SK-N-SH (cell line): ENCODE measurements at regions not wholly inside any gene's neighbourhood (a gene's known extent, or its start where the extent isn't known, plus 50 kb on each side); places are given as distances from the start of the nearest gene placed in this dataset.

Source experiments
- CTCF ChIA-PET: fragments of 300-600, 350-600 bp; formaldehyde crosslinking; extraction: SDS; loops from one replicate; lab custom pipeline; 2021; lab: Yijun Ruan, JAX
- POLR2A ChIA-PET: fragments of 350-600 bp; sonication (Branson Sonifier 250); formaldehyde crosslinking; extraction: SDS; loops from one replicate; lab custom pipeline; 2020; ENCODE audit warnings: antibody characterized with exemption, inconsistent platforms; lab: Yijun Ruan, JAX
- DNase-seq: peaks from one replicate; pipeline ENCODE4 v3.0.0; 2012
- H2AFZ ChIP-seq: fragments of 200-600 bp; sonication (generic); 2 replicates; pipeline ENCODE4 v1.8.1; 2016; ENCODE audit warnings: antibody characterized with exemption, mild to moderate bottlenecking, low read depth
- H3F3A ChIP-seq: fragments of 200-600 bp; sonication (generic); replicated peaks from 2 replicates; pipeline ENCODE3; 2016; ENCODE audit warnings: antibody characterized with exemption, mild to moderate bottlenecking; ENCODE audit not compliant: insufficient read depth
- H3K27ac ChIP-seq, 2 experiments: fragments of 200-500 bp in 1 of 2; fragments of 200-600 bp in 1 of 2; sonication (Bioruptor generic) in 1 of 2; sonication (generic), shearing (Covaris generic) in 1 of 2; 2 replicates each; pipeline versions ENCODE4 v1.5.1 to v1.6.1; 2014 to 2016; ENCODE audit warnings: low read depth in 2 of 2, inconsistent platforms in 1 of 2, low read length in 1 of 2, mild to moderate bottlenecking in 1 of 2, mixed read lengths in 1 of 2
- H3K27me3 ChIP-seq: fragments of 200-600 bp; sonication (generic), shearing (Covaris generic); 2 replicates; pipeline ENCODE4 v1.6.1; 2016; ENCODE audit warnings: mixed run types; ENCODE audit not compliant: insufficient read depth
- H3K36me3 ChIP-seq, 2 experiments: fragments of 200-500 bp in 1 of 2; fragments of 200-600 bp in 1 of 2; sonication (Bioruptor generic) in 1 of 2; sonication (generic) in 1 of 2; replicated peaks in 1 of 2; 2 replicates each; pipeline versions ENCODE3 to v1.5.1; 2014 to 2016; ENCODE audit warnings: low read length in 1 of 2, mild to moderate bottlenecking in 1 of 2; ENCODE audit not compliant: insufficient read depth in 2 of 2, control insufficient read depth in 1 of 2
- H3K4me1 ChIP-seq, 2 experiments: fragments of 200-500 bp in 1 of 2; fragments of 200-600 bp in 1 of 2; sonication (Bioruptor generic) in 1 of 2; sonication (generic), shearing (Covaris generic) in 1 of 2; 2 replicates each; pipeline versions ENCODE4 v1.5.1 to v1.6.1; 2014 to 2016; ENCODE audit warnings: low read depth in 1 of 2, low read length in 1 of 2, mixed run types in 1 of 2; ENCODE audit not compliant: insufficient read depth in 2 of 2, control insufficient read depth in 1 of 2
- H3K4me2 ChIP-seq: fragments of 200-600 bp; sonication (generic), shearing (Covaris generic); 2 replicates; pipeline ENCODE4 v1.6.1; 2017; ENCODE audit warnings: mixed run types
- H3K4me3 ChIP-seq, 2 experiments: fragments of 200-500 bp in 1 of 2; fragments of 200-600 bp in 1 of 2; sonication (Bioruptor generic) in 1 of 2; sonication (generic), shearing (Covaris generic) in 1 of 2; 2 replicates each; pipeline versions ENCODE4 v1.5.1 to v1.8.1; 2014 to 2016; ENCODE audit warnings: low read depth in 2 of 2, inconsistent platforms in 1 of 2, low read length in 1 of 2, mild to moderate bottlenecking in 1 of 2, mixed read lengths in 1 of 2, moderate library complexity in 1 of 2
- H3K79me2 ChIP-seq: fragments of 200-600 bp; sonication (generic); 2 replicates; pipeline ENCODE4 v1.8.1; 2017; ENCODE audit warnings: mild to moderate bottlenecking; ENCODE audit not compliant: insufficient read depth
- H3K9ac ChIP-seq: fragments of 200-600 bp; sonication (generic); 2 replicates; pipeline ENCODE4 v1.6.1; 2017; ENCODE audit warnings: mixed run types
- H3K9me2 ChIP-seq: fragments of 200-600 bp; sonication (generic); 2 replicates; pipeline ENCODE4 v1.6.1; 2017; ENCODE audit warnings: mixed run types
- H3K9me3 ChIP-seq: fragments of 200-600 bp; sonication (generic); 2 replicates; pipeline ENCODE4 v1.6.1; 2017; ENCODE audit warnings: mixed run types, mild to moderate bottlenecking, moderate library complexity
- H4K20me1 ChIP-seq: fragments of 200-600 bp; sonication (generic); 2 replicates; pipeline ENCODE4 v1.6.1; 2017; ENCODE audit warnings: mild to moderate bottlenecking, mixed run types; ENCODE audit not compliant: insufficient read depth
- EZH2phosphoT487 ChIP-seq: fragments of 200-600 bp; sonication (generic); IDR thresholded peaks from 2 replicates; pipeline ENCODE4 v1.6.1; 2017; ENCODE audit warnings: low read depth, mixed run types, mild to moderate bottlenecking, antibody characterized with exemption, moderate library complexity, borderline replicate concordance
- FOSL2 ChIP-seq: IDR thresholded peaks from 2 replicates; pipeline ENCODE4 v1.4.0; 2012; ENCODE audit warnings: low read depth, mild to moderate bottlenecking, moderate library complexity, borderline replicate concordance
- FOXJ3 ChIP-seq: sonication (generic); formaldehyde crosslinking; IDR thresholded peaks from 2 replicates; pipeline ENCODE4 v1.5.1; 2020; ENCODE audit warnings: mild to moderate bottlenecking, missing genetic modification reagents
- GABPA ChIP-seq: IDR thresholded peaks from 2 replicates; pipeline ENCODE4 v1.4.0; 2012; ENCODE audit warnings: low read depth, mild to moderate bottlenecking
- IRF3 ChIP-seq: fragments of 150-350 bp; IDR thresholded peaks from 2 replicates; pipeline ENCODE4 v1.6.1; 2016; ENCODE audit warnings: mild to moderate bottlenecking, low read depth, low read length
- JUND ChIP-seq: IDR thresholded peaks from 2 replicates; pipeline ENCODE4 v1.4.0; 2012
- MAX ChIP-seq: IDR thresholded peaks from 2 replicates; pipeline ENCODE4 v1.4.0; 2012; ENCODE audit warnings: low read depth
- MXI1 ChIP-seq: IDR thresholded peaks from 2 replicates; pipeline ENCODE4 v1.6.1; 2012; ENCODE audit warnings: mild to moderate bottlenecking, low read depth, low read length, improper control_type of control experiment
- NFIC ChIP-seq: IDR thresholded peaks from 2 replicates; pipeline ENCODE4 v1.4.0; 2012; ENCODE audit warnings: borderline replicate concordance
- NRF1 ChIP-seq: IDR thresholded peaks from 2 replicates; pipeline ENCODE4 v1.6.1; 2012; ENCODE audit warnings: low read depth, mild to moderate bottlenecking, low read length
- PBX3 ChIP-seq: IDR thresholded peaks from 2 replicates; pipeline ENCODE4; 2012
- POLR2AphosphoS5 ChIP-seq: IDR thresholded peaks from 2 replicates; pipeline ENCODE4 v1.6.1; 2012; ENCODE audit warnings: low read depth, low read length
- RAD21 ChIP-seq: IDR thresholded peaks from 2 replicates; pipeline ENCODE4 v1.6.1; 2012; ENCODE audit warnings: mild to moderate bottlenecking, low read length
- RCOR1 ChIP-seq: fragments of 150-350 bp; IDR thresholded peaks from 2 replicates; pipeline ENCODE4 v1.6.1; 2017; ENCODE audit warnings: antibody characterized with exemption, low read length
- RXRA ChIP-seq: IDR thresholded peaks from 2 replicates; pipeline ENCODE4 v1.4.0; 2012; ENCODE audit warnings: low read depth, mild to moderate bottlenecking, borderline replicate concordance
- SIN3A ChIP-seq: IDR thresholded peaks from 2 replicates; pipeline ENCODE4 v1.6.1; 2012; ENCODE audit warnings: low read depth, mild to moderate bottlenecking, low read length, moderate library complexity, borderline replicate concordance
- SMC3 ChIP-seq: IDR thresholded peaks from 2 replicates; pipeline ENCODE4 v1.6.1; 2012; ENCODE audit warnings: low read depth, low read length, improper control_type of control experiment
- TAF1 ChIP-seq: IDR thresholded peaks from 2 replicates; pipeline ENCODE4 v1.6.1; 2012; ENCODE audit warnings: low read depth, mild to moderate bottlenecking, low read length, moderate library complexity, borderline replicate concordance
- YY1 ChIP-seq: IDR thresholded peaks from 2 replicates; pipeline ENCODE4 v1.4.0; 2012; ENCODE audit warnings: low read depth, mild to moderate bottlenecking
- WGBS: methylation state at CpG from one replicate; pipeline ENCODE4 v1.1.6; 2017; ENCODE audit warnings: low lambda C conversion rate; 5-methylcytosine and 5-hydroxymethylcytosine counted together

- 36% methylated on average over 2 of the region's 2 CpGs for WGBS
Measured at GRCh38 chr4:114401483-114401882, 197.1 kb upstream of the UGT8 start.

GRCh38 chr4:114417214-114417613, 181.4 kb upstream of the UGT8 start:
- POLR2A ChIA-PET = no interaction called here
- Histone ChIP-seq H3K4me3 (no peak overlapping the region), H3K4me1 (no peaks in the 10 kb centered on the region), H3K9me2 (no peaks in the 10 kb centered on the region), H2AFZ (no peak overlapping the region), H3K9me3 (no peaks in the 10 kb centered on the region), H3K36me3 (no peaks in the 10 kb centered on the region), H3F3A (no peaks in the 10 kb centered on the region), H3K27ac (no peak overlapping the region), H3K79me2 (no peaks in the 10 kb centered on the region), H3K27me3 (no peaks in the 10 kb centered on the region; the same call in 1 of the 2 replicates), H3K4me2 (no peak overlapping the region), H4K20me1 (no peaks in the 10 kb centered on the region), H3K9ac (no peak overlapping the region)
- CTCF ChIA-PET = interaction anchor here (1.1 to 1.5 kb wide), 2 partner anchors 47 to 238 kb away, joined by 3 to 4 read pairs; no protein-coding TSS in a partner anchor
- TF ChIP-seq SMC3 (no peak), RAD21 (peak; percentile 50)
- WGBS = 3% methylated on average over 1 of the region's 1 CpG
- DNase-seq = peak; percentile 3

More at GRCh38 chr4:114401483-114401882, 197.1 kb upstream of the UGT8 start:
- Histone ChIP-seq H3K27ac (no peak overlapping the region), H3K4me1 (no peaks in the 10 kb centered on the region), H2AFZ (no peak overlapping the region), H3K4me3 (no peak overlapping the region), H3F3A (no peaks in the 10 kb centered on the region), H3K4me2 (no peak overlapping the region), H3K9ac (no peak overlapping the region), H3K79me2 (no peaks in the 10 kb centered on the region), H3K36me3 (no peaks in the 10 kb centered on the region), H3K27me3 (no peaks in the 10 kb centered on the region; the same call in 1 of the 2 replicates), H3K9me2 (no peaks in the 10 kb centered on the region), H3K9me3 (no peaks in the 10 kb centered on the region), H4K20me1 (no peaks in the 10 kb centered on the region)
- POLR2A ChIA-PET = no interaction called here
- TF ChIP-seq EZH2phosphoT487 (no peak), JUND (no peak), SMC3 (no peak), RCOR1 (no peak), FOSL2 (no peak), GABPA (no peak), FOXJ3 (no peak)
- no peak for DNase-seq
- CTCF ChIA-PET = no interaction called here

GRCh38 chr4:114420069-114420468, 178.5 kb upstream of the UGT8 start:
- no peak for DNase-seq
- Histone ChIP-seq H2AFZ (no peak overlapping the region), H3K27me3 (peaks cover 4% of the 10 kb centered on the region)
- no peak for TF ChIP-seq NRF1
- no peak for TF ChIP-seq IRF3
- TF ChIP-seq RXRA = no peak
- TF ChIP-seq MXI1 = no peak
- TF ChIP-seq FOXJ3 = no peak
- no peak for TF ChIP-seq PBX3
- TF ChIP-seq RCOR1 = no peak
- no peak for TF ChIP-seq TAF1
- TF ChIP-seq RAD21 = no peak
- TF ChIP-seq MAX = no peak
- TF ChIP-seq NFIC = no peak
- no peak for TF ChIP-seq POLR2AphosphoS5
- no peak for TF ChIP-seq SIN3A
- no peak for TF ChIP-seq YY1
- no peak for TF ChIP-seq EZH2phosphoT487
- no peak for TF ChIP-seq GABPA
- TF ChIP-seq, all 33 proteins: peak for 0
- Histone ChIP-seq H3K4me2 (no peak overlapping the region), H4K20me1 (no peaks in the 10 kb centered on the region), H3K9me3 (no peaks in the 10 kb centered on the region), H3K9ac (no peak overlapping the region), H3F3A (no peaks in the 10 kb centered on the region), H3K79me2 (no peaks in the 10 kb centered on the region), H3K27ac (no peak overlapping the region), H3K9me2 (no peaks in the 10 kb centered on the region), H3K36me3 (no peaks in the 10 kb centered on the region), H3K4me3 (no peak overlapping the region), H3K4me1 (no peaks in the 10 kb centered on the region)
- WGBS = 2% methylated on average over 4 of the region's 4 CpGs
- ChIA-PET CTCF (no interaction called here), POLR2A (no interaction called here)
